ENCODE measurements at regions not wholly inside any gene's neighbourhood (a gene's known extent, or its start where the extent isn't known, plus 50 kb on each side); places are given as distances from the start of the nearest gene placed in this dataset.

DNA sequence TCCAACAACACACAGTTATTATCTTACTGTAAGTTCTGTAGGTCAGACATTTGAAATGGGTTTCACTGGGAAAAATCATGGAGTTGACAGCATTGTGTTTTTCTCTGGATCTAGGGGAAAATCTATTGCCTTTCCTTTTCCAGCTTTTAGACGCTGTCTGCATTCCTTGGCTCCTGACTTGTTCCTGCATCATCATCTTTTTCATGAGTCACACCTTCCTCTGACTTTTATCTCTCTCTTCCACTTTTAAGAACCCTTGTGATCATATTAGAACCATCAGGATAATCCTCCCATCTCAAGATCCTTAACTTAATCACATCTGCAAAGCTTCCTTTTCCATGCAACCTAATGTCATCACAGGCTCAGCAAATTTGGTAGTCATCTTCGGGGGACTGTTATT, 1454.8 kb downstream of the RPA4 start:
- TF ChIP-seq, protein P1, sequence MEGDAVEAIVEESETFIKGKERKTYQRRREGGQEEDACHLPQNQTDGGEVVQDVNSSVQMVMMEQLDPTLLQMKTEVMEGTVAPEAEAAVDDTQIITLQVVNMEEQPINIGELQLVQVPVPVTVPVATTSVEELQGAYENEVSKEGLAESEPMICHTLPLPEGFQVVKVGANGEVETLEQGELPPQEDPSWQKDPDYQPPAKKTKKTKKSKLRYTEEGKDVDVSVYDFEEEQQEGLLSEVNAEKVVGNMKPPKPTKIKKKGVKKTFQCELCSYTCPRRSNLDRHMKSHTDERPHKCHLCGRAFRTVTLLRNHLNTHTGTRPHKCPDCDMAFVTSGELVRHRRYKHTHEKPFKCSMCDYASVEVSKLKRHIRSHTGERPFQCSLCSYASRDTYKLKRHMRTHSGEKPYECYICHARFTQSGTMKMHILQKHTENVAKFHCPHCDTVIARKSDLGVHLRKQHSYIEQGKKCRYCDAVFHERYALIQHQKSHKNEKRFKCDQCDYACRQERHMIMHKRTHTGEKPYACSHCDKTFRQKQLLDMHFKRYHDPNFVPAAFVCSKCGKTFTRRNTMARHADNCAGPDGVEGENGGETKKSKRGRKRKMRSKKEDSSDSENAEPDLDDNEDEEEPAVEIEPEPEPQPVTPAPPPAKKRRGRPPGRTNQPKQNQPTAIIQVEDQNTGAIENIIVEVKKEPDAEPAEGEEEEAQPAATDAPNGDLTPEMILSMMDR (IDR thresholded peaks at IDR 0.05; ENCODE audit: poor library complexity, severe bottlenecking): no peak
- Histone ChIP-seq H3K27me3 (ENCODE audit: insufficient read depth, poor library complexity, severe bottlenecking) (no peaks in the 10 kb centered on the region), H3K36me3 (ENCODE audit: low read depth) (no peaks in the 10 kb centered on the region), H3K27ac (ENCODE audit: poor library complexity, severe bottlenecking) (no peak overlapping the region), H3K4me1 (ENCODE audit: insufficient read depth, poor library complexity, severe bottlenecking) (no peaks in the 10 kb centered on the region), H3K9me3 (ENCODE audit: severe bottlenecking) (no peaks in the 10 kb centered on the region), H3K4me3 (ENCODE audit: severe bottlenecking) (no peak overlapping the region)
- ATAC-seq (ENCODE audit: low read depth): no peak
- DNase-seq (ENCODE audit: low spot score): no peak

DNA sequence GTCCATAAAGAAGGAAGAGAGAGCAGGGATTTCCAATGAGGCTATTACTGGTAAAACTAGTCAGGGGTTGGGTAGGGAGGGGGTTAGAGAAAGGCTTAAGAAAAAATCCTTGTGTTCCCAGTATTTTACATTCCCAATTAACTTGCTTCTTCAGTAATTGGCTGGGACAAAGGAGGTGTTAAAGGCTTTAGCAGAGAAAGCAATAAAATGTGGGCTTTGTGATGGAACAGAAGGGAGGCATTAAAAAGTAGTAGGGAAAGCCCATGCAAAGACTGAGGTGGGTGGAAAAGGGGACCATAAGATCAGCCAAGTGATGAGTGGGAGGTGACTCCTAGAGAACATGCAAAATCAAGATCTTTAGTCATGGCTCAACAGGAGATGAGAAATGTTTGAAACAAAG, 1467.2 kb downstream of the RPA4 start:
- no peaks in the 10 kb centered on the region for H3K27me3 ChIP-seq (ENCODE audit: insufficient read depth, poor library complexity, severe bottlenecking)
- no peak overlapping the region for H3K4me3 ChIP-seq (ENCODE audit: severe bottlenecking)
- H3K4me1 ChIP-seq (ENCODE audit: insufficient read depth, poor library complexity, severe bottlenecking): no peaks in the 10 kb centered on the region
- ATAC-seq (ENCODE audit: low read depth) (no peak), DNase-seq (ENCODE audit: low spot score) (no peak)
- TF ChIP-seq, protein P1 (IDR thresholded peaks at IDR 0.05; ENCODE audit: poor library complexity, severe bottlenecking): no peak
- no peaks in the 10 kb centered on the region for H3K9me3 ChIP-seq (ENCODE audit: severe bottlenecking)
- H3K36me3 ChIP-seq (ENCODE audit: low read depth): no peaks in the 10 kb centered on the region
- no peak overlapping the region for H3K27ac ChIP-seq (ENCODE audit: poor library complexity, severe bottlenecking)

DNA sequence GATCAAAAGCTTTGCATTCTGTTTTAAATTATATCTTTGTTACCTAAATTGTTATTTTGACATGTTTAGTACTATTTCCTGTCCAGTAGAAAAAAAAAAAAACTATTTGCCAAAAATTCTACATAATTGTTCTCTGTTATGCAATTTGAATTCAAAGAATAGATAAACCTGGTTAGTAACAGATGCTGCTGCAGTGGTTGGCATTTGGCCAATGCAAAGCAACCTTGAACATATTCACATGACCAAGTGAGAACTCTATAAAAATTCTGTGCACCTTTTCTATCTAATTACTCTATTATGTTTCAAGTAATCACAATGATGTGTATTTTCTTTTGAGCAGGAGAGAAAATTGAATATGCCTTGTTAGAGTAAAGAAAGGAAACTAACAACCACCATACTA, 1473.4 kb downstream of the RPA4 start:
- Histone ChIP-seq H3K36me3 (ENCODE audit: low read depth) (no peaks in the 10 kb centered on the region), H3K27ac (ENCODE audit: poor library complexity, severe bottlenecking) (no peak overlapping the region), H3K4me3 (ENCODE audit: severe bottlenecking) (no peak overlapping the region), H3K27me3 (ENCODE audit: insufficient read depth, poor library complexity, severe bottlenecking) (no peaks in the 10 kb centered on the region), H3K4me1 (ENCODE audit: insufficient read depth, poor library complexity, severe bottlenecking) (no peaks in the 10 kb centered on the region), H3K9me3 (ENCODE audit: severe bottlenecking) (no peaks in the 10 kb centered on the region)
- DNase-seq (ENCODE audit: low spot score) (no peak), ATAC-seq (ENCODE audit: low read depth) (no peak)
- TF ChIP-seq, protein P1 (IDR thresholded peaks at IDR 0.05; ENCODE audit: poor library complexity, severe bottlenecking): no peak

DNA sequence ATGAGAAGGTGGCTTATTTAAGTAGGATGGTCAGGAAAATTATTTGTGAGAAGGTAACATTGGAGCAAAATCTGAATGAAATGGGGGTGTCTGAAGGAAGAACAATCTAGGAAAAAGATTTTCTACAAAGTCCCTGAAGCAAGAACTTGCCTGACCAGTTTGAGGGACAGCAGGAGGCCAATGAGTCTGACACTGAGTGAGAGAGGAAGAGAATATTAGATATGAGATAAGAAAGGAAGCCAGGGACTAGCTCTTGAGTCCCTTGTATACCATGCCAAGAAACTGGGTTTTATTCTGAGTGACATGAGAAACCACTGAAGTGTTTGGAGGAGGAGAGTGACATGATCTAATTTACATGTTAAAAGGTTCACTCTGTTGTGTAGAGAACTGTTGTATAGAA, 1478.9 kb downstream of the RPA4 start:
- no peaks in the 10 kb centered on the region for H3K4me1 ChIP-seq (ENCODE audit: insufficient read depth, poor library complexity, severe bottlenecking)
- H3K27me3 ChIP-seq (ENCODE audit: insufficient read depth, poor library complexity, severe bottlenecking): no peaks in the 10 kb centered on the region
- TF ChIP-seq, protein P1 (IDR thresholded peaks at IDR 0.05; ENCODE audit: poor library complexity, severe bottlenecking): no peak
- H3K4me3 ChIP-seq (ENCODE audit: severe bottlenecking): no peak overlapping the region
- no peaks in the 10 kb centered on the region for H3K36me3 ChIP-seq (ENCODE audit: low read depth)
- H3K27ac ChIP-seq (ENCODE audit: poor library complexity, severe bottlenecking): no peak overlapping the region
- ATAC-seq (ENCODE audit: low read depth) (no peak), DNase-seq (ENCODE audit: low spot score) (no peak)
- H3K9me3 ChIP-seq (ENCODE audit: severe bottlenecking): no peaks in the 10 kb centered on the region

DNA sequence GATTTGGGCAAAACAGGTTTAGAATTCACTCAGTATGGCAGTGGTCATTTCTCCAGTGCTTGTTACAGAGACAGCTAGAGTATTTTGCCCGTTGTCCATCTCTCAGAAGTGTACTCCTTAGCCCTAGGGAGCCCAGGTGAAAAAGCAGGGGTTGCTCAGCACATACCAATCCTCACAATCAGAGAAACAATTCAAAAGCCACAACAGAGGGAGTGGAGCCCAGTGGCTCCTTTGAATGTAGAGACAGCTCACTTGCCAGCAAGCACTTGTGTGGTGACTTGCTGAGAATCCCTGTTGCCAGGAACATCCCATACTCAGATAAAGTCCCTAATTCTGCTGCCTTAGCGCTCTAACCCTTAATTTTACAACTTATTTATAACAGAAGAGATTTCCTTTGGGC, 1488.3 kb downstream of the RPA4 start:
- H3K36me3 ChIP-seq (ENCODE audit: low read depth): no peaks in the 10 kb centered on the region
- H3K9me3 ChIP-seq (ENCODE audit: severe bottlenecking): no peaks in the 10 kb centered on the region
- ATAC-seq (ENCODE audit: low read depth) (no peak), DNase-seq (ENCODE audit: low spot score) (no peak)
- H3K4me3 ChIP-seq (ENCODE audit: severe bottlenecking): no peak overlapping the region
- TF ChIP-seq, protein P1 (IDR thresholded peaks at IDR 0.05; ENCODE audit: poor library complexity, severe bottlenecking): no peak
- H3K4me1 ChIP-seq (ENCODE audit: insufficient read depth, poor library complexity, severe bottlenecking): no peaks in the 10 kb centered on the region
- H3K27me3 ChIP-seq (ENCODE audit: insufficient read depth, poor library complexity, severe bottlenecking): no peaks in the 10 kb centered on the region
- H3K27ac ChIP-seq (ENCODE audit: poor library complexity, severe bottlenecking): no peak overlapping the region
